Heart right ventricle (tissue), 16 donors: ENCODE measurements at regions not wholly inside any gene's neighbourhood (a gene's known extent, or its start where the extent isn't known, plus 50 kb on each side); places are given as distances from the start of the nearest gene placed in this dataset.
A peak's percentile ranks its signal among the peaks of the same experiment; 100 is the strongest.

ENCODE experiments used
- ATAC-seq, 8 donors: fragments of 200-7000 bp; cut with Tn5 transposase; one replicate each; pipeline ENCODE4 v1.9.1; 2020; ENCODE audit warnings: mild to moderate bottlenecking in 8 of 8, moderate library complexity in 8 of 8, moderate number of reproducible peaks in 1 of 8
- DNase-seq, 2 donors: peaks; one replicate each; pipeline ENCODE4 v3.0.0-alpha.2; 2020
- H3K27ac ChIP-seq, 10 donors: fragments of 200-600 bp; sonication (generic) in 2 of 10; one replicate each; pipeline versions ENCODE4 v1.5.0 to v1.8.0; 2020 to 2022; ENCODE audit warnings: mild to moderate bottlenecking in 3 of 10
- H3K27me3 ChIP-seq, 7 donors: fragments of 200-600 bp; one replicate each; pipeline ENCODE4 v1.8.0; 2021 to 2022; ENCODE audit warnings: mild to moderate bottlenecking in 2 of 7
- H3K36me3 ChIP-seq, 9 donors: fragments of 200-600 bp; sonication (generic) in 1 of 9; one replicate each; pipeline versions ENCODE4 v1.5.0 to v1.8.0; 2020 to 2022; ENCODE audit warnings: mild to moderate bottlenecking in 2 of 9
- H3K4me1 ChIP-seq, 9 donors: fragments of 200-600 bp; sonication (generic) in 1 of 9; one replicate each; pipeline versions ENCODE4 v1.5.0 to v1.8.0; 2020 to 2022; ENCODE audit warnings: mild to moderate bottlenecking in 4 of 9
- H3K4me3 ChIP-seq, 10 donors: fragments of 200-600 bp; sonication (generic) in 2 of 10; one replicate each; pipeline versions ENCODE4 v1.5.0 to v1.8.0; 2020 to 2022; ENCODE audit warnings: mild to moderate bottlenecking in 7 of 10, moderate library complexity in 2 of 10
- H3K9me3 ChIP-seq, 11 donors: fragments of 200-600 bp in 10 of 11; sonication (generic) in 2 of 11; one replicate each; pipeline versions ENCODE4 v1.5.0 to v1.8.0; 2013 to 2022; ENCODE audit warnings: mild to moderate bottlenecking in 2 of 11, control low read depth in 1 of 11, moderate library complexity in 1 of 11
- CTCF ChIP-seq, 9 donors: fragments of 200-600 bp; sonication (generic) in 2 of 9; IDR thresholded peaks; one replicate each; pipeline versions ENCODE4 v1.5.0 to v1.8.0; 2021 to 2022; ENCODE audit warnings: antibody characterized with exemption in 9 of 9, mild to moderate bottlenecking in 5 of 9, moderate library complexity in 1 of 9
- WGBS, 2 donors: extraction: QIAGEN DNeasy Blood & Tissue Kit; methylation state at CpG; one replicate each; pipeline ENCODE4 v1.1.7; 2013; ENCODE audit warnings: inconsistent platforms in 1 of 2; 5-methylcytosine and 5-hydroxymethylcytosine counted together
- intact Hi-C, 10 donors: fragments of 100-400 bp; cut with DNase I; formaldehyde crosslinking; loops; one replicate each; pipeline versions ENCODE4 v1.11.1 to v1.14.2; 2022
- donor health status: Arrhythmogenic right ventricular cardiomyopathy.
- donor health status: ischemic (EF 13 %, LVEDD 7.1; RV severe dilation, severe dysfunction).
- donor health status: healthy with polysubstance abuse.
- donor health status: DM: no; HTN: yes; CAD: no.
- donor health status: DM: no; HTN: no; CAD: no.
- donor health status: ischemic (EF 25% LVEDD 6.9; RV normal size, moderate dysfunction).
- donor health status: ischemic (EF 25% LVEDD 5.7; RV mildly dilated, moderate dysfunction).
- donor health status: healthy.
- donor health status: DM: yes; HTN: yes; CAD: no.
- donor health status: Ischemic cardiomyopathy.
- donor health status: ischemic (EF 35%, LVEDD 5.7; RV mildly dilated, moderate dysfunction).
- donor health status: nonischemic (EF 11% LVEDD 7.7; RV severe dilation, severe dysfunction).
- donor health status: DM: yes; HTN: yes; CAD: no.
- donor health status: PGD.
- donor health status: ischemic (EF 29% LVEDD 5.4; RV normal size, mild dysfunction).
- donor health status: nonischemic (EF 23%, LVEDD 6.1; RV moderate dilation, normal function).

- DNase-seq (no peak), ATAC-seq (no peak)
- H3K4me1 ChIP-seq, result no peaks in the 10 kb centered on the region
- intact Hi-C loops, result loop anchor here in 1 of 10 donors (10.0 kb wide), 1 partner anchor 333 kb away; no protein-coding TSS in a partner anchor
- H3K9me3 ChIP-seq, result no peaks in the 10 kb centered on the region
- no peak overlapping the region for H3K27ac ChIP-seq
- H3K27me3 ChIP-seq, result no peaks in the 10 kb centered on the region
- no peaks in the 10 kb centered on the region for H3K36me3 ChIP-seq
- no peak for TF ChIP-seq CTCF (IDR thresholded peaks at IDR 0.05)
- H3K4me3 ChIP-seq, result no peak overlapping the region
Measured at GRCh38 chr14:85191986-85192385, 338.0 kb upstream of the FLRT2 start.

- Histone ChIP-seq H3K27me3 (no peaks in the 10 kb centered on the region), H3K4me3 (no peak overlapping the region), H3K36me3 (no peaks in the 10 kb centered on the region), H3K4me1 (no peaks in the 10 kb centered on the region), H3K9me3 (no peaks in the 10 kb centered on the region), H3K27ac (no peak overlapping the region)
- WGBS, 2 donors, result 91 to 92% methylated on average over 4 of the region's 4 CpGs
- ATAC-seq (no peak), DNase-seq (no peak)
- intact Hi-C loops, result loop anchor here in 2 of 10 donors (5.0 to 10.0 kb wide), 2 partner anchors 329 to 336 kb away; partner anchors contain the start of gene FLRT2 (in 1 of the 2)
- TF ChIP-seq CTCF (IDR thresholded peaks at IDR 0.05), result peak in 7 of 9 donors; percentile 30 to 57 (median 50)
Measured at GRCh38 chr14:85195872-85196477, 334.0 kb upstream of the FLRT2 start.

- no peak overlapping the region for H3K4me3 ChIP-seq
- intact Hi-C loops, result loop anchor here in 2 of 10 donors (5.0 to 10.0 kb wide), 2 partner anchors 327 to 334 kb away; partner anchors contain the start of gene FLRT2 (in 1 of the 2)
- H3K27me3 ChIP-seq, result no peaks in the 10 kb centered on the region
- WGBS, 2 donors, result 58 to 64% methylated on average over 4 of the region's 4 CpGs
- no peak overlapping the region for H3K27ac ChIP-seq
- no peaks in the 10 kb centered on the region for H3K36me3 ChIP-seq
- TF ChIP-seq CTCF (IDR thresholded peaks at IDR 0.05), result no peak
- H3K9me3 ChIP-seq, result no peaks in the 10 kb centered on the region
- ATAC-seq (no peak), DNase-seq (no peak)
- H3K4me1 ChIP-seq, result no peaks in the 10 kb centered on the region
Measured at GRCh38 chr14:85198001-85198400, 331.9 kb upstream of the FLRT2 start.

GRCh38 chr14:85205875-85206274 is 324.1 kb upstream of the FLRT2 start:
- TF ChIP-seq CTCF (IDR thresholded peaks at IDR 0.05), result no peak
- Histone ChIP-seq H3K27ac (no peak overlapping the region), H3K27me3 (no peaks in the 10 kb centered on the region), H3K4me3 (no peak overlapping the region), H3K36me3 (no peaks in the 10 kb centered on the region), H3K9me3 (no peaks in the 10 kb centered on the region), H3K4me1 (no peaks in the 10 kb centered on the region)
- 91 to 95% methylated on average over 2 of the region's 2 CpGs for WGBS, 2 donors
- DNase-seq (no peak), ATAC-seq (no peak)
- intact Hi-C loops, result no loop called here
